Fibroblast of skin of back (primary cell): ENCODE measurements at regions not wholly inside any gene's neighbourhood (a gene's known extent, or its start where the extent isn't known, plus 50 kb on each side); places are given as distances from the start of the nearest gene placed in this dataset.

Source experiments
- DNase-seq: peaks from one replicate; pipeline ENCODE4 v3.0.0-alpha.2; 2013

GRCh38 chr12:65517656-65518210 is 239.2 kb downstream of the MSRB3 start:
- no peak for DNase-seq

- DNase-seq, result peak; percentile 84
These were observed 240.3 kb downstream of the MSRB3 start for GRCh38 chr12:65518771-65519170.

GRCh38 chr12:65520658-65521057 is 242.2 kb downstream of the MSRB3 start:
- no peak for DNase-seq

GRCh38 chr12:65522956-65523860 is 244.7 kb downstream of the MSRB3 start:
- DNase-seq, result no peak

GRCh38 chr12:65524666-65525065 is 246.2 kb downstream of the MSRB3 start:
- DNase-seq, result peak; percentile 91

GRCh38 chr12:65525491-65526141 is 247.1 kb downstream of the MSRB3 start:
- peak; percentile 97 for DNase-seq

GRCh38 chr12:65526311-65526710 is 247.8 kb downstream of the MSRB3 start:
- no peak for DNase-seq

- no peak for DNase-seq
These were observed 249.6 kb downstream of the MSRB3 start for GRCh38 chr12:65528127-65528526.

- DNase-seq, result peak; percentile 83
These were observed 250.6 kb downstream of the MSRB3 start for GRCh38 chr12:65529106-65529505.

- peak; percentile 39 for DNase-seq
These were observed 251.4 kb downstream of the MSRB3 start for GRCh38 chr12:65529771-65530435.

- peak; percentile 93 for DNase-seq
These were observed 253.7 kb downstream of the MSRB3 start for GRCh38 chr12:65532162-65532561.

GRCh38 chr12:65532764-65533163 is 254.3 kb downstream of the MSRB3 start:
- DNase-seq, result peak; percentile 94

- peak; percentile 69 for DNase-seq
These were observed 254.8 kb downstream of the MSRB3 start for GRCh38 chr12:65533177-65533883.

- no peak for DNase-seq
These were observed 255.9 kb downstream of the MSRB3 start for GRCh38 chr12:65534238-65534841.

GRCh38 chr12:65535946-65536345 is 257.5 kb downstream of the MSRB3 start:
- peak; percentile 55 for DNase-seq

GRCh38 chr12:65536351-65536750 is 257.9 kb downstream of the MSRB3 start:
- DNase-seq, result peak; percentile 57

- peak; percentile 100 for DNase-seq
These were observed 258.6 kb downstream of the MSRB3 start for GRCh38 chr12:65536876-65537681.

- no peak for DNase-seq
These were observed 259.5 kb downstream of the MSRB3 start for GRCh38 chr12:65537978-65538377.

GRCh38 chr12:65539023-65539422 is 260.5 kb downstream of the MSRB3 start:
- DNase-seq, result no peak

- peak; percentile 50 for DNase-seq
These were observed 261.7 kb downstream of the MSRB3 start for GRCh38 chr12:65540140-65540539.

- DNase-seq, result no peak
These were observed 268.0 kb downstream of the MSRB3 start for GRCh38 chr12:65546528-65546927.
